Peyer's patch (tissue), 4 donors: ENCODE measurements at regions not wholly inside any gene's neighbourhood (a gene's known extent, or its start where the extent isn't known, plus 50 kb on each side); places are given as distances from the start of the nearest gene placed in this dataset.

Experiments used
- DNase-seq, 3 donors: peaks; one replicate each; pipeline ENCODE4 v3.0.0-alpha.2; 2017 to 2019
- H3K27ac ChIP-seq, 4 donors: fragments of 200-600 bp; sonication (generic); one replicate each; pipeline ENCODE4 v1.5.1; 2016 to 2019
- H3K27me3 ChIP-seq, 2 donors: fragments of 200-600 bp; sonication (generic); one replicate each; pipeline ENCODE4 v1.5.1; 2019
- H3K36me3 ChIP-seq, 3 donors: fragments of 200-600 bp; sonication (generic); one replicate each; pipeline ENCODE4 v1.5.1; 2016 to 2019
- H3K4me1 ChIP-seq, 4 donors: fragments of 200-600 bp; sonication (generic); one replicate each; pipeline ENCODE4 v1.5.1; 2016 to 2019
- H3K4me3 ChIP-seq, 4 donors: fragments of 200-600 bp; sonication (generic); 1 replicate in 3 of 4; 2 replicates in 1 of 4; pipeline ENCODE4 v1.5.1; 2016 to 2019; ENCODE audit warnings: mild to moderate bottlenecking in 1 of 4
- H3K9me3 ChIP-seq, 4 donors: fragments of 200-600 bp; sonication (generic); one replicate each; pipeline ENCODE4 v1.5.1; 2016 to 2019; ENCODE audit warnings: mild to moderate bottlenecking in 1 of 4
- POLR2A ChIP-seq, 2 donors: fragments of 450-650 bp; IDR thresholded peaks; one replicate each; pipeline ENCODE4 v1.5.1; 2017; ENCODE audit warnings: antibody characterized with exemption in 2 of 2, mild to moderate bottlenecking in 2 of 2, moderate library complexity in 2 of 2
- TF ChIP-seq, protein P1 (sequence below), 6 experiments: fragments of 450-650 bp in 4 of 6; fragments of 200-600 bp in 2 of 6; sonication (generic) in 1 of 6; IDR thresholded peaks; one replicate each; pipeline ENCODE4 v1.5.1; 2017 to 2019; ENCODE audit warnings: antibody characterized with exemption in 6 of 6, mild to moderate bottlenecking in 3 of 6, moderate library complexity in 1 of 6

DNA sequence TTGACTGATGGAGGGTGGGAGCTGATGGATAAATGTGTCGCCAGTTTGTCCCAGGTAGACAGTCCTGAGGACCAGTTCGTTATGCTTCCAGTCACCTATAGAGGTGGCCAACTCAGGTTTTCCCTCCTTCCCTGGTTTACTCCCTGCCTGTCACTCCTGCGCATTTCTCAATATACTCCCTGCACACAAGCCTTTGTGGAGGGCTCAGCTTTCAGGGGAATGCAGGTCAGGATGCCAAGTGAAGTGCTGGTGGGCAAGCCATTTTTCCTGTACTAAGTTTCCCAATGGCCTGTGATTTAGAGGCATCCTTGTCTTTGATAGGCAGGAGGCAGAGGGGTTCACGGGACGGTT lies 473.5 kb upstream of the ZMIZ1 start:
- DNase-seq = no peak
- no peaks in the 10 kb centered on the region for H3K36me3 ChIP-seq
- peaks cover 0 to 3% (median 0%) of the 10 kb centered on the region in 4 donors for H3K4me1 ChIP-seq
- no peak overlapping the region for H3K4me3 ChIP-seq
- TF ChIP-seq, protein P1, sequence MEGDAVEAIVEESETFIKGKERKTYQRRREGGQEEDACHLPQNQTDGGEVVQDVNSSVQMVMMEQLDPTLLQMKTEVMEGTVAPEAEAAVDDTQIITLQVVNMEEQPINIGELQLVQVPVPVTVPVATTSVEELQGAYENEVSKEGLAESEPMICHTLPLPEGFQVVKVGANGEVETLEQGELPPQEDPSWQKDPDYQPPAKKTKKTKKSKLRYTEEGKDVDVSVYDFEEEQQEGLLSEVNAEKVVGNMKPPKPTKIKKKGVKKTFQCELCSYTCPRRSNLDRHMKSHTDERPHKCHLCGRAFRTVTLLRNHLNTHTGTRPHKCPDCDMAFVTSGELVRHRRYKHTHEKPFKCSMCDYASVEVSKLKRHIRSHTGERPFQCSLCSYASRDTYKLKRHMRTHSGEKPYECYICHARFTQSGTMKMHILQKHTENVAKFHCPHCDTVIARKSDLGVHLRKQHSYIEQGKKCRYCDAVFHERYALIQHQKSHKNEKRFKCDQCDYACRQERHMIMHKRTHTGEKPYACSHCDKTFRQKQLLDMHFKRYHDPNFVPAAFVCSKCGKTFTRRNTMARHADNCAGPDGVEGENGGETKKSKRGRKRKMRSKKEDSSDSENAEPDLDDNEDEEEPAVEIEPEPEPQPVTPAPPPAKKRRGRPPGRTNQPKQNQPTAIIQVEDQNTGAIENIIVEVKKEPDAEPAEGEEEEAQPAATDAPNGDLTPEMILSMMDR (IDR thresholded peaks at IDR 0.05) = no peak
- TF ChIP-seq POLR2A (IDR thresholded peaks at IDR 0.05) = no peak
- no peaks in the 10 kb centered on the region for H3K27me3 ChIP-seq
- no peak overlapping the region for H3K27ac ChIP-seq
- no peaks in the 10 kb centered on the region for H3K9me3 ChIP-seq

DNA sequence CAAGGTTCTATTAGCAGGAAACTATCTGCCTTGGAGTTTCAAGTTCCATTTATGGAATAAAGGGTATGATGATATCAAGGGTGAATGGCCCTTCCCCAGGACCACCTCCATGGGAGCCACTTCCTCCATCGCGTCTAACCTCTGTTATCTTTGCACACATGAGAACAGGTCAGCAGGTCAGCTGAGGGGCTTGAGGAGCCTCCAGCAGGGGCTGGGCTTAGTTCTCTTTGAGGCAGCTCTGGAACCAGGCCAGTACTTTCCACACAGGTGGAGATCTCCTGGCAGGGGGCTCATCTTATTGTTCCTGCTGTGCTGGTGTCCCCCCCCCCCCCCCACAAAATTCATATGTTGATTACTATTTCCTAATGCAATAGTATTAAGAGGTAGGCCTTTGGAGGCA lies 472.2 kb upstream of the ZMIZ1 start:
- TF ChIP-seq, protein P1 (IDR thresholded peaks at IDR 0.05) = no peak
- TF ChIP-seq POLR2A (IDR thresholded peaks at IDR 0.05) = no peak
- Histone ChIP-seq H3K27ac (no peak overlapping the region), H3K9me3 (no peaks in the 10 kb centered on the region), H3K4me1 (peaks cover 0 to 3% (median 0%) of the 10 kb centered on the region in 4 donors), H3K4me3 (no peak overlapping the region), H3K36me3 (no peaks in the 10 kb centered on the region), H3K27me3 (no peaks in the 10 kb centered on the region)
- no peak for DNase-seq

DNA sequence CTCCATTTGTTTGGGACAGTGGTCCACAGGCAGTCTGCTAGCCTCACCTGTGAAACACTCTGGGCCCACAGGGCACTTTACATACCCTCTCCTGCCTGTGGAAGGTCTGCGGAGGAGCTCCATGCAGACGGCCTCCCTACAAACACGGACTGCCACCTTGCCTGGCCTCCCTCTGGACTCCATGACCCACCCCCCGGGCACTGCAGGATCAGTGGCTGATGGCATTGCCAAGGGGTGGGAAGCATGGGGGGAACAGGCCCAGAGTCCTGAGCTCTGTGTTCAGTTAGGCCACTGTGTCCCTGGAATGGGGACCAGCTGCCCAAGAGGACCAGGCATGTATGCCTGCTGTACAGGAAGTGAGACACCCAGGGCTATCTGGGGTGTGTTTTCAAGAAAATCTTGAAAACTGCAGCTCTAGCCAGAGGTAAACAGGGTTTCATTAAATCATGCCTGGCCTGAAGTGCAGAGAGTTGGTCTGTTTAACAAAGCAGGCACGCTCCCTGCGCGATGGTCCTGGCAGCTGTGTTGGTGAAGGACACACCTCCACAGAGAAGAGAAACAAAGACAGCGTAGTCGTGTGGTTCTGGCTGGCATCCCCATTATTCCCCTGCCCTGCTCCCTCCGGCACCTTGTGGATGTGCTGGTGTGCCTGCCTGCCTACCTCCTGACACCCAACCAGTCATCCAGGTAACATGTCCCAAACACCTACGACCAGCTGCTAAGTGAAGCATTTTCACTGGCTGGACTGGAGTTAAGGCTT lies 470.8 kb upstream of the ZMIZ1 start:
- no peak overlapping the region for H3K27ac ChIP-seq
- H3K4me1 ChIP-seq = peaks cover 0 to 3% (median 0%) of the 10 kb centered on the region in 4 donors
- no peaks in the 10 kb centered on the region for H3K9me3 ChIP-seq
- no peak overlapping the region for H3K4me3 ChIP-seq
- no peaks in the 10 kb centered on the region for H3K27me3 ChIP-seq
- no peaks in the 10 kb centered on the region for H3K36me3 ChIP-seq
- no peak for DNase-seq
- TF ChIP-seq, protein P1 (IDR thresholded peaks at IDR 0.05) = no peak
- no peak for TF ChIP-seq POLR2A (IDR thresholded peaks at IDR 0.05)

- H3K4me1 ChIP-seq = peaks cover 0 to 3% (median 0%) of the 10 kb centered on the region in 4 donors
- H3K27ac ChIP-seq = no peak overlapping the region
- no peaks in the 10 kb centered on the region for H3K36me3 ChIP-seq
- H3K9me3 ChIP-seq = no peaks in the 10 kb centered on the region
- DNase-seq = no peak
- no peaks in the 10 kb centered on the region for H3K27me3 ChIP-seq
- TF ChIP-seq, protein P1 (IDR thresholded peaks at IDR 0.05) = no peak
- no peak for TF ChIP-seq POLR2A (IDR thresholded peaks at IDR 0.05)
- H3K4me3 ChIP-seq = no peak overlapping the region
These were observed 469.5 kb upstream of the ZMIZ1 start for GRCh38 chr10:78599122-78599853.

DNA sequence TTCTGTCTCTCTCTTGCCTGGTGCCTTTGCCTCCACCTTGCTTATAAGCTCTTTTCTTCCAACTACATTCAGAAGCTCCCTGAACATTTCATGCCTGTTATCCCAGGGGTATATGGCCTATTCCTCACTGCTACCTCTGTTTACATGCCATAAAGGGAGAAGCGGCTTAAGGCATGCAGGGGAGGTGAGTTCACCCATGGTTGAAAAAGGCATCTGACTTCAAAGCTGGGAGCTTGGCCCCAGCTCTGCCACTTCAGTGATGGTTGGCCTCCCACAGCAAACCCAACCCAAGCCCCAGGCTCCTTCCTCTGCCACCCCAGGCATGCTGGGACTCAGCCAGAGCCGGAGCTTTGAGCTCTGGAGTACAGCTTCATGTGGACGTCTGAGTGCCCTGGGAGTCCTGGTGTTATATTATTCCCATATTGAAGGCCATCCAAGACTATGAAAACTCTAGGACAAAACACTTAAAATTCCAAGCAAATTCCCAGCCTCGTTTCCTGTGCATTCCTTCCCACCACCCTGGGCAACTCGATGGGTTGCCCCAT lies 468.6 kb upstream of the ZMIZ1 start:
- no peaks in the 10 kb centered on the region for H3K9me3 ChIP-seq
- DNase-seq = no peak
- H3K27ac ChIP-seq = no peak overlapping the region
- H3K4me3 ChIP-seq = no peak overlapping the region
- H3K27me3 ChIP-seq = no peaks in the 10 kb centered on the region
- TF ChIP-seq, protein P1 (IDR thresholded peaks at IDR 0.05) = no peak
- TF ChIP-seq POLR2A (IDR thresholded peaks at IDR 0.05) = no peak
- H3K36me3 ChIP-seq = no peaks in the 10 kb centered on the region
- H3K4me1 ChIP-seq = peaks cover 0 to under 1% (median 0%) of the 10 kb centered on the region in 4 donors
